GM12801 (cell line): ENCODE measurements at regions not wholly inside any gene's neighbourhood (a gene's known extent, or its start where the extent isn't known, plus 50 kb on each side); places are given as distances from the start of the nearest gene placed in this dataset.

ENCODE experiments used
- TF ChIP-seq, protein P1 (sequence below): IDR thresholded peaks from one replicate; pipeline ENCODE4 v1.5.1; 2011; ENCODE audit warnings: control low read depth; ENCODE audit not compliant: insufficient read length; ENCODE audit errors: extremely low read depth

DNA sequence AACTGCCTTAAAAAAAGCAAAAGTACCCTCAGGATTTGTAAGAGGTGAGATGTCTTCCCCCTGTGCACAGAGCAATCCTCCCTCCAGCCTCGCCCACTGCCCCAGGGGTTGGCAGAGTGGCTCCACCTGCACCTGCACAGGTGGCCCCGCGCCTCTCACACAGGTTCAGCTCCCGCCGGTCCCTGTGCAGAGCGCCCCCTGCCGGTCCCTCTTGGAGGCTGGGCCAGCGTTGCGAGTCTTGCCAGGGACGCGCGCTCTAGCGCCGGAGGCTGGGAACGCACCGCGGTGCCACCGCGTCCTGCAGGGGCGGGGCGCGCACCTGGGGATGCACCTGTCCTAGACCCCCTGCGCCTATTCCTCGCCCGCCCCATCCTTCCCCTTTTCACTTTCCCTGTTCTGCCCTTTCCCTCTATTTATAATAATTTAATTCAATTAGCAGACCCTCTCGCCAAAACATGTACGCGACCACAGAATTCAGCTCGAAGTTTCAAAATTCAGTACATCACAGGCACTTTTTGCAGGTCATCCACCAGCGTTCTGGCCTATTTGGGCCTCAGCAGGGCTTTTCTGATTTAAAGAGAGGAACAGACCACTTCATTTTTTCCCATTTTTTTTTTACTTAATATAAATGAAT, 618.6 kb downstream of the AACS start:
- TF ChIP-seq, protein P1, sequence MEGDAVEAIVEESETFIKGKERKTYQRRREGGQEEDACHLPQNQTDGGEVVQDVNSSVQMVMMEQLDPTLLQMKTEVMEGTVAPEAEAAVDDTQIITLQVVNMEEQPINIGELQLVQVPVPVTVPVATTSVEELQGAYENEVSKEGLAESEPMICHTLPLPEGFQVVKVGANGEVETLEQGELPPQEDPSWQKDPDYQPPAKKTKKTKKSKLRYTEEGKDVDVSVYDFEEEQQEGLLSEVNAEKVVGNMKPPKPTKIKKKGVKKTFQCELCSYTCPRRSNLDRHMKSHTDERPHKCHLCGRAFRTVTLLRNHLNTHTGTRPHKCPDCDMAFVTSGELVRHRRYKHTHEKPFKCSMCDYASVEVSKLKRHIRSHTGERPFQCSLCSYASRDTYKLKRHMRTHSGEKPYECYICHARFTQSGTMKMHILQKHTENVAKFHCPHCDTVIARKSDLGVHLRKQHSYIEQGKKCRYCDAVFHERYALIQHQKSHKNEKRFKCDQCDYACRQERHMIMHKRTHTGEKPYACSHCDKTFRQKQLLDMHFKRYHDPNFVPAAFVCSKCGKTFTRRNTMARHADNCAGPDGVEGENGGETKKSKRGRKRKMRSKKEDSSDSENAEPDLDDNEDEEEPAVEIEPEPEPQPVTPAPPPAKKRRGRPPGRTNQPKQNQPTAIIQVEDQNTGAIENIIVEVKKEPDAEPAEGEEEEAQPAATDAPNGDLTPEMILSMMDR = no peak

DNA sequence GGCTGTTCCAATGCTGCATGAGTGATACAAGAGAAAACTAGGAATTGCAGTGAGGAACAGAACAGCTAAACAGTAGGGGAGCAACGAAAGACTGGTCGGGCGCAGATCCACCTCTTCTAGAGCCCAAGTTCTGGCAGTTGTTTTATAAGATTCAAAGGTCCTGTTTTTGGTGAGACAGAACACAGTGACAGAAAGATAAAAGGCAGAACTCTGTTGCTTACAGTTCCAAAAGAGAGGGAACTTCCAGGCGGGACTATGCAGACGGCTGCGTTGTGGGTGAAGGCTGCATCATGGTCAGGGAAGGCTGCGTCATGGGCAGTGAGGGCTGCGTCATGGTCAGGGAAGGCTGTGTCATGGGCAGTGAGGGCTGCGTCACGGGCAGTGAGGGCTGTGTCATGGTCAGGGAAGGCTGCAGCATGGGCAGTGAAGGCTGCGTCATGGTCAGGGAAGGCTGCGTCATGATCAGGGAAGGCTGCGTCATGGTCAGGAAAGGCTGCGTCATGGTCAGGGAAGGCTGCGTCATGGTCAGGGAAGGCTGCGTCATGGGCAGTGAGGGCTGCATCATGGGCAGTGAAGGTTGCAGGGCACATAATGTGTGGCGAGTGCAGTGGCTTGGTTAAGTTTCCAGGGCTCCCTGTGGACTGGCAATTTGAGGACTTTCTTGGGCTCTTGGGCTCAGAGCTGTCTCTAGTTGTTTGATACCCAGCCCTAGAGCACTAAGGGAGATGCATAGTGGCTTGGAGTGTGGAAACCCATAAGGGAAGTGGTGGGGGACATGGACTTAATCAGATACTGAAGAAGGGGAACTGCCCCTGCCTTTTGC, 619.9 kb downstream of the AACS start:
- TF ChIP-seq, protein P1 = no peak

DNA sequence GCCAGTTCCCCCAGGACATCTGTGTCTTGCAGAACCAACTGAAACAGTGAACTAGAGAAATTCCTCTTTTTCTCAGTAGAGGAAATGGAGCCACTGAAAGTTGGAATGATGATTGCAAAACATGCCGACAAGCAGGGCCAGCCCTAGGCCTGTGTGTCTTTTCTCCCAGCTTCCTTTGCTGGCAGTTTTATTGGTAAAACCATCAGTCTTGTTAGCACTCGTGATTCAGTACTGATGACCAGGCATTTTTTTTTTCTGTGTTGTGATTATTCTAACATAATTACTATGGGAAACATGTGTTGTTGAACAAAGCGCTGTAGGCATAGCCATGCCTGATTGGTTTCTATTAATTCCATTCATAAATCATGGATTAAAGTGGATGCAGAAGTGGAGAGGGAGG, 620.7 kb downstream of the AACS start:
- TF ChIP-seq, protein P1 = no peak

DNA sequence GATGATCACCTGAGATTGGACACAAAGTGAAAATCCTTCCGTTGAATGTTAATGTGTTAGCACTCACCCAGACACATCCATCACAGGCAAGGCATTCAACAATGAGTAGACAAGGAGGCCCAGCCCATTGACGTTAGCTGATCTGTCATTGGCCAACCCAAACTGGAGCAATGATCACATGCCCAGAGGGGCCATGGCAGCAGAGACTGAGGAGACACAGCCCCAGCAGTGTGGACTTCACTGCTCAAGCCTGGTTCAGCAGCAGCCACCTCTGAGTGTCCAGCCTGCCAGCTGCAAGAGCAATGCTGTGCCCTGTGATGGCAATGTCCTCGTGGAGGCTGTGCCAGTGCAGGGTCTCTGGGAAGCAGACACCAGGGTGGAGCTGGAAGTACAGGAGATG, 622.2 kb downstream of the AACS start:
- TF ChIP-seq, protein P1 = no peak

DNA sequence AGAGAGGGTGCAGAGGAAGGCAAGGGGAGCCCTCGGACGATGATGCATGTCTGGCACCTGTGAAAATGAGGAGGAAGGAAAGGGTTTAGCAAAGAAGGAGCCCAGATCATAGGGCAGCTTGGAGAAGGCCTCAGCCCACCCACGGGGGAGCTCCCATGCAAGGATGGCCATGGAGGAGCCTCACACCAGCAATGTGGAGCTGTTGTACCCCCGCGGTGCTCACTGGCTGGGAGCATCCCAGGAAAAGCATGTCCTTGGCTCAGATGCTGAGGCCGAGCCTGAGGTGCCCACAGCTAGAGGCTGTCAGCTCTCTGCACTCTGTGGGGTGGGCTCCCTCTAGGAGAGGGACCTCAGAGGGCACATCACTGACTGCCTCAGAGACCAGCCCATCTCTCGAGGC, 622.6 kb downstream of the AACS start:
- TF ChIP-seq, protein P1 = no peak

DNA sequence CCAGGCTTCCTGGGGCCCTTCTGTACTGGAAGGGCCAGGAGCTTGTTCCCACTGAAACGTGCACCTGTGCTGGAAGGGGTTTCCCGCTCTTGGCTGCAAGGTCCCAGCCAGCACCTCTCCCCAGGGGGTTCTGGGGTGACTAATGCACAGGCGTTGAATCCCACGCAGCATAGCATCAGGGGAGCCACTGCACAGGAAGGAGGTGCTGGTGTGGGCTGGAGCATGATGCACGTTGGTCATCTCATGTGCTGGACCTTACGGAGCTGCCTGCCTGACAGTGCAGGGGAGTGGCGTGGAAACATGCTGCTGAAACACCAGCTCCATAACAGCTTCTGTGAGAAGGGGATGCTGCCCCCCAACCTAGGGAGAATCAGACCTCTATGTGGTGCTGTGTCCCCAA, 623.0 kb downstream of the AACS start:
- TF ChIP-seq, protein P1 = no peak

DNA sequence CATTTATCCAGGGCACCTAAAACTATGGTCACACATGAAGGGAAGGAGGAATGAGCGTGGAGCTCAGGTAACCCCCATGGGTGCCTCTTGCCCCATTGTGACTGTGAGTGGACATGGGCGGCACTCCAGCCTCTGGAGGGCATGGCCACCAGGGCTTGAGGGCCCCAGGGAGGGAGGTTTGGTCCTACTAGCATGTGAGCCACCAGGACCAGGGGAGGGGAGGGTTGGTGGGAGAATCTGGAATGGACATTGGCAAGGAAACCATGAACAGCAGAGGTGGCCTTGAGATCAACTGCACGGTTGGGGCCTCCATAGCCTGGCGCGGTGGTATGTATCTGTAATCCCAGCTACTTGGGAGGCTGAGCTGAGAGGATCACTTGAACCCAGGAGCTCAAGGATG, 623.6 kb downstream of the AACS start:
- TF ChIP-seq, protein P1 = no peak
